Right hindlimb (tissue), 1 donor: ENCODE measurements at regions not wholly inside any gene's neighbourhood (a gene's known extent, or its start where the extent isn't known, plus 50 kb on each side); places are given as distances from the start of the nearest gene placed in this dataset.

Source experiments
- DNase-seq: peaks from one replicate; pipeline ENCODE4 v3.0.0-alpha.2; 2018

- DNase-seq = no peak
These were observed 199.8 kb downstream of the RBM19 start for GRCh38 chr12:113766131-113766878.

- no peak for DNase-seq
These were observed 201.5 kb downstream of the RBM19 start for GRCh38 chr12:113764661-113765060.

GRCh38 chr12:113762882-113763816 lies 203.0 kb downstream of the RBM19 start:
- no peak for DNase-seq

GRCh38 chr12:113762155-113762881 lies 203.8 kb downstream of the RBM19 start:
- DNase-seq = no peak

- DNase-seq = no peak
These were observed 207.0 kb downstream of the RBM19 start for GRCh38 chr12:113759135-113759534.

GRCh38 chr12:113758165-113758924 lies 207.8 kb downstream of the RBM19 start:
- no peak for DNase-seq

GRCh38 chr12:113757221-113758002 lies 208.7 kb downstream of the RBM19 start:
- no peak for DNase-seq

- no peak for DNase-seq
These were observed 209.5 kb downstream of the RBM19 start for GRCh38 chr12:113756609-113757008.

GRCh38 chr12:113755098-113755497 lies 211.0 kb downstream of the RBM19 start:
- no peak for DNase-seq

- no peak for DNase-seq
These were observed 214.6 kb downstream of the RBM19 start for GRCh38 chr12:113751513-113751912.

- no peak for DNase-seq
These were observed 216.7 kb downstream of the RBM19 start for GRCh38 chr12:113749433-113749815.

- DNase-seq = no peak
These were observed 217.3 kb downstream of the RBM19 start for GRCh38 chr12:113748707-113749432.

GRCh38 chr12:113747017-113747416 lies 219.1 kb downstream of the RBM19 start:
- DNase-seq = no peak

GRCh38 chr12:113744802-113745395 lies 221.2 kb downstream of the RBM19 start:
- no peak for DNase-seq

- DNase-seq = no peak
These were observed 223.3 kb downstream of the RBM19 start for GRCh38 chr12:113742801-113743200.

GRCh38 chr12:113740699-113741098 lies 225.4 kb downstream of the RBM19 start:
- no peak for DNase-seq

GRCh38 chr12:113735131-113735530 lies 231.0 kb downstream of the RBM19 start:
- no peak for DNase-seq

- no peak for DNase-seq
These were observed 231.6 kb downstream of the RBM19 start for GRCh38 chr12:113734503-113734902.

GRCh38 chr12:113732916-113733315 lies 233.2 kb downstream of the RBM19 start:
- no peak for DNase-seq

- DNase-seq = no peak
These were observed 238.5 kb downstream of the RBM19 start for GRCh38 chr12:113727651-113728061.
